HCT116 (cell line): ENCODE measurements at regions not wholly inside any gene's neighbourhood (a gene's known extent, or its start where the extent isn't known, plus 50 kb on each side); places are given as distances from the start of the nearest gene placed in this dataset.

ENCODE experiments used
- ELF1 ChIP-seq: IDR thresholded peaks from 2 replicates; pipeline ENCODE4 v1.6.1; 2012; ENCODE audit warnings: low read depth, borderline replicate concordance
- POLR2A ChIP-seq: IDR thresholded peaks from 2 replicates; pipeline ENCODE4 v1.7.0; 2011; ENCODE audit warnings: borderline replicate concordance; ENCODE audit not compliant: insufficient read depth, insufficient read length; ENCODE audit errors: extremely low read depth
- SP1 ChIP-seq: IDR thresholded peaks from 2 replicates; pipeline ENCODE4 v1.6.1; 2012; ENCODE audit warnings: low read depth

DNA sequence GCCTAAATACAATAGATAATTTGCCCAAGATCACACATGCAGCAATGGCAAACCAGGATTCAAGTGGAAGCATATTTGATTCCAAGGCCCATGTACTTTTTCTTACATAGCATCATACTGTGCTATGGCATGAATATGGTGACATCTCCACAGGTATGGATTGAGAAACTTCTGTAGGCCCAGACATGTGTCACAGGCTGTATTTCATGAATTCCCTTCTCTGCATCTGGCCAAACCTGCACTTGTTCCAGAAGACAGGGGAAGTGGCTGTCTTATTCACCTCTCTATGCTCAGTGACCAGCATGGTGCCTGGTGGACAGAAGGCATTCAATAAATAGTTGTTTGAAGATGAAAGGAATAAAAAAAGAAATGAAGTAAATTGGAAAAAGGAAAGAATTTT is 77.3 kb upstream of the TMEM164 start:
- TF ChIP-seq SP1 (no peak), POLR2A (no peak), ELF1 (no peak)
